Erythroblast (primary cell): ENCODE measurements at regions not wholly inside any gene's neighbourhood (a gene's known extent, or its start where the extent isn't known, plus 50 kb on each side); places are given as distances from the start of the nearest gene placed in this dataset.

ENCODE experiments used
- GATA1 ChIP-seq: IDR thresholded peaks from 2 replicates; pipeline ENCODE4 v1.6.1; 2011; ENCODE audit warnings: low read depth, mild to moderate bottlenecking, control low read depth, low read length, moderate library complexity
- POLR2A ChIP-seq: IDR thresholded peaks from 2 replicates; pipeline ENCODE4 v1.6.1; 2011; ENCODE audit warnings: mild to moderate bottlenecking, low read length

DNA sequence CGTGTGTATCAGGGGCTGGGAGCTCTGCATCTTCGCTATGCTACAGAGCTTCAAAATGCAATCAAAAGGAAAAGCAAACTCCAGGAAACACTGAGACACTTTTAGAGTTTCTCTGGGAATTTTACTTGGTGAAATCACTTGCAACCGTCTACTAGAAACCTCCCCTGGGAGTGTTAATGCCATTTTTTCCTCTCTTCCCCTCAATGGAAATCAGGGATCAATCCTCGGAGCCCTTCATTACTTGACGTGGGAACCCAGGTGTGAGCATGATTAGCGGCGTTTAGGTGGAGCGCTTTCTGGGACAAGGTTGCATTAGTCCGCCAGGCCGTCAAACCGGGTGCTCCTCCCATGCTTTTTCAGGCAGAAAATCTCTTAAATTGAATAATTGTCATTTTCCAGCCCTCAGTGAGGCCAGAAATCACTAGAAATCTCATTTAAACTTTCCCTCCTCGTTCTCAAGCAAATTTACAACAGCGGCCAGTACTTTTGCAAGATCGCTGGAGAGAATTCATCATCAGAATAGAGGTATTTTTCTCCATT, 191.3 kb downstream of the IRX1 start:
- TF ChIP-seq POLR2A = no peak
- no peak for TF ChIP-seq GATA1
